HL-60 (cell line): ENCODE measurements at regions not wholly inside any gene's neighbourhood (a gene's known extent, or its start where the extent isn't known, plus 50 kb on each side); places are given as distances from the start of the nearest gene placed in this dataset.

Source experiments
- DNase-seq, 2 experiments: peaks; one replicate each; pipeline ENCODE4 v3.0.0-alpha.2; 2010 to 2020; ENCODE audit warnings: low read depth in 1 of 2, low spot score in 1 of 2
- H3K27ac ChIP-seq: fragments of 250-450 bp; sonication (Bioruptor Pico); replicated peaks from 2 replicates; pipeline ENCODE4 v1.5.1; 2020; ENCODE audit warnings: mild to moderate bottlenecking, moderate library complexity
- H3K27me3 ChIP-seq: fragments of 250-450 bp; sonication (Bioruptor Pico); 2 replicates; pipeline ENCODE4 v1.5.1; 2021; ENCODE audit warnings: mild to moderate bottlenecking, moderate library complexity; ENCODE audit not compliant: insufficient read depth, poor library complexity, severe bottlenecking
- H3K4me3 ChIP-seq: replicated peaks from 2 replicates; pipeline ENCODE4 v1.5.1; 2011; ENCODE audit warnings: mild to moderate bottlenecking, control low read depth, low read length; ENCODE audit not compliant: insufficient read depth
- CTCF ChIP-seq: IDR thresholded peaks from one replicate; pipeline ENCODE4 v1.5.1; 2011; ENCODE audit warnings: low read length, control low read depth, inconsistent platforms; ENCODE audit not compliant: insufficient read depth
- GABPA ChIP-seq: IDR thresholded peaks from 2 replicates; pipeline ENCODE4 v1.6.1; 2012; ENCODE audit warnings: low read depth
- POLR2AphosphoS5 ChIP-seq: IDR thresholded peaks from 2 replicates; pipeline ENCODE4 v1.6.1; 2012; ENCODE audit warnings: low read depth
- SPI1 ChIP-seq: IDR thresholded peaks from 2 replicates; pipeline ENCODE4 v1.6.1; 2012; ENCODE audit warnings: low read depth, mild to moderate bottlenecking, borderline replicate concordance
- TF ChIP-seq, protein P1 (sequence below): IDR thresholded peaks from 2 replicates; pipeline ENCODE4 v1.6.1; 2012; ENCODE audit warnings: low read depth; ENCODE audit not compliant: insufficient replicate concordance

- H3K27me3 ChIP-seq = no peaks in the 10 kb centered on the region
- no peak overlapping the region for H3K27ac ChIP-seq
- TF ChIP-seq POLR2AphosphoS5 (no peak), SPI1 (no peak)
- no peak for DNase-seq
- H3K4me3 ChIP-seq = no peak overlapping the region
Measured at GRCh38 chr18:45149712-45150111, 465.6 kb upstream of the SLC14A2 start.

DNA sequence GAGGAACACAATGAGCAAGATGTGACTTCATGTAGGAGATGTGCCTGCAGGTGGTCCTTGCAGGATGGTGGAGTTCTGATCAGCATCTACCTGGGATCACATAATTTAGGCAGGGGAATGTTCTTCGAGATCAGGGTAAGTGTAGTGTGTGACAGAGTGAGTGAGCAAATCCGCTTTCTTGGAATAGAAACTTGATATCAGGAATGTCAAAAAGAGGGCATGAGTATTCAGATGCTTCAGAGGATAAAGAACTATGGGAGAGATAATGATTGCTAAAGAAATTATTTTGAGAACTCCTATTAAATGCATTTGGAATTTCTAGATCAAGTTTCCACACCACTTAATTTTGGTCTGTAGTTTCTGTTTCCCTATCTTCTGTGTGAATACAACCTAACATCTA is 463.6 kb upstream of the SLC14A2 start:
- no peak overlapping the region for H3K27ac ChIP-seq
- H3K27me3 ChIP-seq = peaks cover 3% of the 10 kb centered on the region
- no peak for DNase-seq
- no peak overlapping the region for H3K4me3 ChIP-seq
- no peak for TF ChIP-seq POLR2AphosphoS5
- TF ChIP-seq CTCF = no peak
- TF ChIP-seq SPI1 = no peak
- TF ChIP-seq, protein P1, sequence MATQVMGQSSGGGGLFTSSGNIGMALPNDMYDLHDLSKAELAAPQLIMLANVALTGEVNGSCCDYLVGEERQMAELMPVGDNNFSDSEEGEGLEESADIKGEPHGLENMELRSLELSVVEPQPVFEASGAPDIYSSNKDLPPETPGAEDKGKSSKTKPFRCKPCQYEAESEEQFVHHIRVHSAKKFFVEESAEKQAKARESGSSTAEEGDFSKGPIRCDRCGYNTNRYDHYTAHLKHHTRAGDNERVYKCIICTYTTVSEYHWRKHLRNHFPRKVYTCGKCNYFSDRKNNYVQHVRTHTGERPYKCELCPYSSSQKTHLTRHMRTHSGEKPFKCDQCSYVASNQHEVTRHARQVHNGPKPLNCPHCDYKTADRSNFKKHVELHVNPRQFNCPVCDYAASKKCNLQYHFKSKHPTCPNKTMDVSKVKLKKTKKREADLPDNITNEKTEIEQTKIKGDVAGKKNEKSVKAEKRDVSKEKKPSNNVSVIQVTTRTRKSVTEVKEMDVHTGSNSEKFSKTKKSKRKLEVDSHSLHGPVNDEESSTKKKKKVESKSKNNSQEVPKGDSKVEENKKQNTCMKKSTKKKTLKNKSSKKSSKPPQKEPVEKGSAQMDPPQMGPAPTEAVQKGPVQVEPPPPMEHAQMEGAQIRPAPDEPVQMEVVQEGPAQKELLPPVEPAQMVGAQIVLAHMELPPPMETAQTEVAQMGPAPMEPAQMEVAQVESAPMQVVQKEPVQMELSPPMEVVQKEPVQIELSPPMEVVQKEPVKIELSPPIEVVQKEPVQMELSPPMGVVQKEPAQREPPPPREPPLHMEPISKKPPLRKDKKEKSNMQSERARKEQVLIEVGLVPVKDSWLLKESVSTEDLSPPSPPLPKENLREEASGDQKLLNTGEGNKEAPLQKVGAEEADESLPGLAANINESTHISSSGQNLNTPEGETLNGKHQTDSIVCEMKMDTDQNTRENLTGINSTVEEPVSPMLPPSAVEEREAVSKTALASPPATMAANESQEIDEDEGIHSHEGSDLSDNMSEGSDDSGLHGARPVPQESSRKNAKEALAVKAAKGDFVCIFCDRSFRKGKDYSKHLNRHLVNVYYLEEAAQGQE = no peak
- no peak for TF ChIP-seq GABPA

- DNase-seq = no peak
- TF ChIP-seq CTCF (no peak), SPI1 (no peak), GABPA (no peak), POLR2AphosphoS5 (no peak)
- TF ChIP-seq, protein P1 = no peak
- Histone ChIP-seq H3K27me3 (peaks cover 5% of the 10 kb centered on the region), H3K4me3 (no peak overlapping the region), H3K27ac (no peak overlapping the region)
Measured at GRCh38 chr18:45155526-45155925, 459.8 kb upstream of the SLC14A2 start.

- no peak for DNase-seq
- Histone ChIP-seq H3K4me3 (no peak overlapping the region), H3K27ac (no peak overlapping the region), H3K27me3 (peaks cover 5% of the 10 kb centered on the region)
- TF ChIP-seq, protein P1 = no peak
- TF ChIP-seq POLR2AphosphoS5 (no peak), CTCF (no peak), SPI1 (no peak), GABPA (no peak)
Measured at GRCh38 chr18:45156946-45157345, 458.3 kb upstream of the SLC14A2 start.
